HL-60 (cell line): ENCODE measurements at regions not wholly inside any gene's neighbourhood (a gene's known extent, or its start where the extent isn't known, plus 50 kb on each side); places are given as distances from the start of the nearest gene placed in this dataset.

Experiments used
- DNase-seq, 2 experiments: peaks; one replicate each; pipeline ENCODE4 v3.0.0-alpha.2; 2010 to 2020; ENCODE audit warnings: low read depth in 1 of 2, low spot score in 1 of 2
- H3K27ac ChIP-seq: fragments of 250-450 bp; sonication (Bioruptor Pico); replicated peaks from 2 replicates; pipeline ENCODE4 v1.5.1; 2020; ENCODE audit warnings: mild to moderate bottlenecking, moderate library complexity
- H3K27me3 ChIP-seq: fragments of 250-450 bp; sonication (Bioruptor Pico); 2 replicates; pipeline ENCODE4 v1.5.1; 2021; ENCODE audit warnings: mild to moderate bottlenecking, moderate library complexity; ENCODE audit not compliant: insufficient read depth, poor library complexity, severe bottlenecking
- H3K4me3 ChIP-seq: replicated peaks from 2 replicates; pipeline ENCODE4 v1.5.1; 2011; ENCODE audit warnings: mild to moderate bottlenecking, control low read depth, low read length; ENCODE audit not compliant: insufficient read depth
- GABPA ChIP-seq: IDR thresholded peaks from 2 replicates; pipeline ENCODE4 v1.6.1; 2012; ENCODE audit warnings: low read depth
- POLR2AphosphoS5 ChIP-seq: IDR thresholded peaks from 2 replicates; pipeline ENCODE4 v1.6.1; 2012; ENCODE audit warnings: low read depth
- SPI1 ChIP-seq: IDR thresholded peaks from 2 replicates; pipeline ENCODE4 v1.6.1; 2012; ENCODE audit warnings: low read depth, mild to moderate bottlenecking, borderline replicate concordance
- TF ChIP-seq, protein P1 (sequence below): IDR thresholded peaks from 2 replicates; pipeline ENCODE4 v1.6.1; 2012; ENCODE audit warnings: low read depth; ENCODE audit not compliant: insufficient replicate concordance
- TF ChIP-seq, protein P2 (sequence below): IDR thresholded peaks from one replicate; pipeline ENCODE4 v1.5.1; 2011; ENCODE audit warnings: low read length, control low read depth, inconsistent platforms; ENCODE audit not compliant: insufficient read depth

GRCh38 chr3:180296971-180297370 lies 260.2 kb upstream of the PEX5L start:
- DNase-seq: no peak
- TF ChIP-seq, protein P1, sequence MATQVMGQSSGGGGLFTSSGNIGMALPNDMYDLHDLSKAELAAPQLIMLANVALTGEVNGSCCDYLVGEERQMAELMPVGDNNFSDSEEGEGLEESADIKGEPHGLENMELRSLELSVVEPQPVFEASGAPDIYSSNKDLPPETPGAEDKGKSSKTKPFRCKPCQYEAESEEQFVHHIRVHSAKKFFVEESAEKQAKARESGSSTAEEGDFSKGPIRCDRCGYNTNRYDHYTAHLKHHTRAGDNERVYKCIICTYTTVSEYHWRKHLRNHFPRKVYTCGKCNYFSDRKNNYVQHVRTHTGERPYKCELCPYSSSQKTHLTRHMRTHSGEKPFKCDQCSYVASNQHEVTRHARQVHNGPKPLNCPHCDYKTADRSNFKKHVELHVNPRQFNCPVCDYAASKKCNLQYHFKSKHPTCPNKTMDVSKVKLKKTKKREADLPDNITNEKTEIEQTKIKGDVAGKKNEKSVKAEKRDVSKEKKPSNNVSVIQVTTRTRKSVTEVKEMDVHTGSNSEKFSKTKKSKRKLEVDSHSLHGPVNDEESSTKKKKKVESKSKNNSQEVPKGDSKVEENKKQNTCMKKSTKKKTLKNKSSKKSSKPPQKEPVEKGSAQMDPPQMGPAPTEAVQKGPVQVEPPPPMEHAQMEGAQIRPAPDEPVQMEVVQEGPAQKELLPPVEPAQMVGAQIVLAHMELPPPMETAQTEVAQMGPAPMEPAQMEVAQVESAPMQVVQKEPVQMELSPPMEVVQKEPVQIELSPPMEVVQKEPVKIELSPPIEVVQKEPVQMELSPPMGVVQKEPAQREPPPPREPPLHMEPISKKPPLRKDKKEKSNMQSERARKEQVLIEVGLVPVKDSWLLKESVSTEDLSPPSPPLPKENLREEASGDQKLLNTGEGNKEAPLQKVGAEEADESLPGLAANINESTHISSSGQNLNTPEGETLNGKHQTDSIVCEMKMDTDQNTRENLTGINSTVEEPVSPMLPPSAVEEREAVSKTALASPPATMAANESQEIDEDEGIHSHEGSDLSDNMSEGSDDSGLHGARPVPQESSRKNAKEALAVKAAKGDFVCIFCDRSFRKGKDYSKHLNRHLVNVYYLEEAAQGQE: no peak
- TF ChIP-seq, protein P2, sequence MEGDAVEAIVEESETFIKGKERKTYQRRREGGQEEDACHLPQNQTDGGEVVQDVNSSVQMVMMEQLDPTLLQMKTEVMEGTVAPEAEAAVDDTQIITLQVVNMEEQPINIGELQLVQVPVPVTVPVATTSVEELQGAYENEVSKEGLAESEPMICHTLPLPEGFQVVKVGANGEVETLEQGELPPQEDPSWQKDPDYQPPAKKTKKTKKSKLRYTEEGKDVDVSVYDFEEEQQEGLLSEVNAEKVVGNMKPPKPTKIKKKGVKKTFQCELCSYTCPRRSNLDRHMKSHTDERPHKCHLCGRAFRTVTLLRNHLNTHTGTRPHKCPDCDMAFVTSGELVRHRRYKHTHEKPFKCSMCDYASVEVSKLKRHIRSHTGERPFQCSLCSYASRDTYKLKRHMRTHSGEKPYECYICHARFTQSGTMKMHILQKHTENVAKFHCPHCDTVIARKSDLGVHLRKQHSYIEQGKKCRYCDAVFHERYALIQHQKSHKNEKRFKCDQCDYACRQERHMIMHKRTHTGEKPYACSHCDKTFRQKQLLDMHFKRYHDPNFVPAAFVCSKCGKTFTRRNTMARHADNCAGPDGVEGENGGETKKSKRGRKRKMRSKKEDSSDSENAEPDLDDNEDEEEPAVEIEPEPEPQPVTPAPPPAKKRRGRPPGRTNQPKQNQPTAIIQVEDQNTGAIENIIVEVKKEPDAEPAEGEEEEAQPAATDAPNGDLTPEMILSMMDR: no peak
- TF ChIP-seq POLR2AphosphoS5: no peak
- TF ChIP-seq SPI1: no peak
- no peak for TF ChIP-seq GABPA

DNA sequence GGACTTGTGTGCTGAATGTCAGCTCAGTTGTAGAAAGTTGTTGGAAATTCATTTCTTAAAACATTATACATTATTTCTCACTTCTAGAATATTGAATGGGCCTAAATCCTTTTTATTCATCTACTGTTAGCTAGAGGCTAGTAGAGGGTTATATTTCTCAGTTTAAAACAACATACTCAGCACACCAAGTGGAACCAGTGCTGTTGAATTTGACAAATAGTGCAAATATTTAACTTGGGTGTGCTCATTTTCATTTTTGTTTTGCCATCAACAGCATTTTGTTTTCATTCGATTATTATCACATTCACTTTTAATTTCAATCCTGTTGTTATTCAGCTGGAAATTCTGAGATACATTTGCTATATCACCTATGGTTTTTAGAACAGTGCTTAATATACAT lies 269.4 kb upstream of the PEX5L start:
- H3K4me3 ChIP-seq: no peak overlapping the region
- no peaks in the 10 kb centered on the region for H3K27me3 ChIP-seq
- no peak overlapping the region for H3K27ac ChIP-seq
- TF ChIP-seq GABPA (no peak), POLR2AphosphoS5 (no peak), SPI1 (no peak)
- TF ChIP-seq, protein P1: no peak
- TF ChIP-seq, protein P2: no peak
- no peak for DNase-seq

More at GRCh38 chr3:180296971-180297370, 260.2 kb upstream of the PEX5L start:
- no peak overlapping the region for H3K27ac ChIP-seq
- H3K27me3 ChIP-seq: no peaks in the 10 kb centered on the region
- H3K4me3 ChIP-seq: no peak overlapping the region

DNA sequence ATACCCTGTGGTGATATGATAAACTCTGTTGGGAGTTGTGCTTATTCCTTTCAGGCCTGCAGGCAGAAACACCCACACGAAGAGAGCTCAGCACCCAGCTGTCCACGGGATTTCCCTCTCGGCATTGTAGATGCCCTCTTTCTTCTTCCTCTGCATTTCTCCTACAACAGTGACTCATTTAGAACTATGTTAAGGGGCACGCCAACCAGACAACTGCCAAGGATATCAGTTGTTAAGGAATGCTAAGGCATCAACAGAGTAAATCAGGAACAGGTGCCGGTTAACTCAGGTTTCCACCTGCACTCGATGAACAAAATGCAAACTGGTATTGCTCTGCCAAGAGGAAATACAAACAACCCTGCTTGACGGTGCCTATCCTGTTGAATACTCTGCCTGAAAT lies 270.0 kb upstream of the PEX5L start:
- Histone ChIP-seq H3K27ac (no peak overlapping the region), H3K4me3 (no peak overlapping the region), H3K27me3 (no peaks in the 10 kb centered on the region)
- TF ChIP-seq, protein P2: no peak
- no peak for TF ChIP-seq SPI1
- TF ChIP-seq POLR2AphosphoS5: no peak
- TF ChIP-seq, protein P1: no peak
- no peak for TF ChIP-seq GABPA
- no peak for DNase-seq
